ENCODE measurements at regions not wholly inside any gene's neighbourhood (a gene's known extent, or its start where the extent isn't known, plus 50 kb on each side); places are given as distances from the start of the nearest gene placed in this dataset.

- no peak overlapping the region for H3K27ac ChIP-seq (ENCODE audit: low read depth, low read length)
- no peak overlapping the region for H3K4me3 ChIP-seq (ENCODE audit: insufficient read depth, low read length)
- no peaks in the 10 kb centered on the region for H3K27me3 ChIP-seq (ENCODE audit: insufficient read depth, low read length)
- H3K9me3 ChIP-seq (ENCODE audit: low read depth, low read length), result no peaks in the 10 kb centered on the region
- DNase-seq (ENCODE audit: insufficient read length, low spot score, missing footprints), result no peak
- no peak overlapping the region for H3K4me2 ChIP-seq (ENCODE audit: insufficient read depth, low read length)
- TF ChIP-seq CTCF (IDR thresholded peaks at IDR 0.05; ENCODE audit: extremely low read depth, low read depth, low read length), result no peak
- H3K4me1 ChIP-seq (ENCODE audit: insufficient read depth, low read length), result no peaks in the 10 kb centered on the region
- H3K36me3 ChIP-seq (ENCODE audit: insufficient read depth, low read length), result no peaks in the 10 kb centered on the region
- no peaks in the 10 kb centered on the region for H3K79me2 ChIP-seq (ENCODE audit: insufficient read depth, low read length)
- no peak overlapping the region for H2AFZ ChIP-seq (ENCODE audit: low read length)
- H4K20me1 ChIP-seq (ENCODE audit: insufficient read depth, low read length), result no peaks in the 10 kb centered on the region
Measured at GRCh38 chr5:74135033-74135432, 505.5 kb downstream of the ENC1 start.

- Histone ChIP-seq H3K79me2 (ENCODE audit: insufficient read depth, low read length) (no peaks in the 10 kb centered on the region), H3K36me3 (ENCODE audit: insufficient read depth, low read length) (no peaks in the 10 kb centered on the region), H4K20me1 (ENCODE audit: insufficient read depth, low read length) (no peaks in the 10 kb centered on the region), H3K4me1 (ENCODE audit: insufficient read depth, low read length) (no peaks in the 10 kb centered on the region), H2AFZ (ENCODE audit: low read length) (no peak overlapping the region), H3K4me3 (ENCODE audit: insufficient read depth, low read length) (no peak overlapping the region), H3K9me3 (ENCODE audit: low read depth, low read length) (no peaks in the 10 kb centered on the region), H3K4me2 (ENCODE audit: insufficient read depth, low read length) (no peak overlapping the region), H3K27ac (ENCODE audit: low read depth, low read length) (no peak overlapping the region), H3K27me3 (ENCODE audit: insufficient read depth, low read length) (peaks cover 4% of the 10 kb centered on the region)
- no peak for TF ChIP-seq CTCF (IDR thresholded peaks at IDR 0.05; ENCODE audit: extremely low read depth, low read depth, low read length)
- DNase-seq (ENCODE audit: insufficient read length, low spot score, missing footprints), result no peak
Measured at GRCh38 chr5:74132485-74132884, 506.5 kb downstream of the ARHGEF28 start.

- Histone ChIP-seq H3K27ac (ENCODE audit: low read depth, low read length) (no peak overlapping the region), H3K4me2 (ENCODE audit: insufficient read depth, low read length) (no peak overlapping the region), H3K4me3 (ENCODE audit: insufficient read depth, low read length) (no peak overlapping the region), H2AFZ (ENCODE audit: low read length) (no peak overlapping the region), H3K79me2 (ENCODE audit: insufficient read depth, low read length) (no peaks in the 10 kb centered on the region), H3K27me3 (ENCODE audit: insufficient read depth, low read length) (peaks cover 4% of the 10 kb centered on the region), H3K9me3 (ENCODE audit: low read depth, low read length) (no peaks in the 10 kb centered on the region), H3K36me3 (ENCODE audit: insufficient read depth, low read length) (no peaks in the 10 kb centered on the region), H3K4me1 (ENCODE audit: insufficient read depth, low read length) (no peaks in the 10 kb centered on the region), H4K20me1 (ENCODE audit: insufficient read depth, low read length) (no peaks in the 10 kb centered on the region)
- DNase-seq (ENCODE audit: insufficient read length, low spot score, missing footprints), result no peak
- no peak for TF ChIP-seq CTCF (IDR thresholded peaks at IDR 0.05; ENCODE audit: extremely low read depth, low read depth, low read length)
Measured at GRCh38 chr5:74131250-74131649, 505.3 kb downstream of the ARHGEF28 start.

- TF ChIP-seq CTCF (IDR thresholded peaks at IDR 0.05; ENCODE audit: extremely low read depth, low read depth, low read length), result no peak
- H3K27ac ChIP-seq (ENCODE audit: low read depth, low read length), result no peak overlapping the region
Measured at GRCh38 chr5:74130155-74130897, 504.3 kb downstream of the ARHGEF28 start.

More at GRCh38 chr5:74130155-74130897, 504.3 kb downstream of the ARHGEF28 start:
- Histone ChIP-seq H3K4me3 (ENCODE audit: insufficient read depth, low read length) (no peak overlapping the region), H3K4me1 (ENCODE audit: insufficient read depth, low read length) (no peaks in the 10 kb centered on the region), H2AFZ (ENCODE audit: low read length) (no peak overlapping the region), H3K9me3 (ENCODE audit: low read depth, low read length) (no peaks in the 10 kb centered on the region), H3K36me3 (ENCODE audit: insufficient read depth, low read length) (no peaks in the 10 kb centered on the region), H3K79me2 (ENCODE audit: insufficient read depth, low read length) (no peaks in the 10 kb centered on the region), H3K27me3 (ENCODE audit: insufficient read depth, low read length) (peaks cover 4% of the 10 kb centered on the region), H3K4me2 (ENCODE audit: insufficient read depth, low read length) (no peak overlapping the region), H4K20me1 (ENCODE audit: insufficient read depth, low read length) (no peaks in the 10 kb centered on the region)
- DNase-seq (ENCODE audit: insufficient read length, low spot score, missing footprints), result no peak
